ENCODE measurements at regions not wholly inside any gene's neighbourhood (a gene's known extent, or its start where the extent isn't known, plus 50 kb on each side); places are given as distances from the start of the nearest gene placed in this dataset.

- H2AFZ ChIP-seq (ENCODE audit: control insufficient read depth, low read depth, low read length): no peak overlapping the region
- SMC1A ChIA-PET (ENCODE audit: uncharacterized antibody, unreplicated experiment): no interaction called here
- RAD21 ChIA-PET (ENCODE audit: unreplicated experiment): no interaction called here
- no peaks in the 10 kb centered on the region for H3K9me3 ChIP-seq (replicated peaks; ENCODE audit: control insufficient read depth, insufficient read depth, low read length)
- CTCF ChIA-PET: no interaction called here
- POLR2A ChIA-PET: no interaction called here
- no peaks in the 10 kb centered on the region for H3K27me3 ChIP-seq (replicated peaks in 1 of 2; ENCODE audit: control insufficient read depth in 2 of 2, insufficient read depth in 2 of 2, low read length in 1 of 2)
- no peak overlapping the region for H3K9ac ChIP-seq (ENCODE audit: control insufficient read depth, insufficient read depth, low read length)
- H3K36me3 ChIP-seq (ENCODE audit: control insufficient read depth in 2 of 2, insufficient read depth in 2 of 2, low read length in 1 of 2): no peaks in the 10 kb centered on the region
- ATAC-seq: no peak
- no peak overlapping the region for H3K27ac ChIP-seq (ENCODE audit: control insufficient read depth, insufficient read depth)
- H4K20me1 ChIP-seq (ENCODE audit: control insufficient read depth, insufficient read depth): no peaks in the 10 kb centered on the region
- no peaks in the 10 kb centered on the region for H3K4me1 ChIP-seq (ENCODE audit: control insufficient read depth, insufficient read depth, low read length)
- H3K4me3 ChIP-seq: no peak overlapping the region
- no peak overlapping the region for H3K4me2 ChIP-seq (ENCODE audit: control insufficient read depth, insufficient read depth)
- no peaks in the 10 kb centered on the region for H3K79me2 ChIP-seq (ENCODE audit: control insufficient read depth, insufficient read depth, low read length)
- FAIRE-seq: no peak
- TF ChIP-seq FOXM1 (IDR thresholded peaks at IDR 0.05; ENCODE audit: low read depth, low read length): no peak
- TF ChIP-seq HSF1 (IDR thresholded peaks at IDR 0.05; ENCODE audit: low read depth, low read length): no peak
- TF ChIP-seq BMI1 (IDR thresholded peaks at IDR 0.05; ENCODE audit: borderline replicate concordance): no peak
- no peak for TF ChIP-seq CHD1 (IDR thresholded peaks at IDR 0.05; ENCODE audit: low read depth, low read length)
- no peak for TF ChIP-seq SREBF2 (IDR thresholded peaks at IDR 0.05; ENCODE audit: low read length)
- TF ChIP-seq PAX5 (IDR thresholded peaks at IDR 0.05; ENCODE audit: borderline replicate concordance, low read depth, low read length): no peak
- no peak for TF ChIP-seq IRF3 (IDR thresholded peaks at IDR 0.05)
- no peak for TF ChIP-seq CBX3 (IDR thresholded peaks at IDR 0.05; ENCODE audit: borderline replicate concordance, low read depth)
- no peak for DNase-seq (ENCODE audit: low read depth, low spot score)
- in situ Hi-C loops (cut with MboI) (no loop called here), intact Hi-C loops (cut with micrococcal nuclease; ENCODE audit: unreplicated experiment) (loop anchor here (10.0 kb wide), 1 partner anchor 1214 kb away; no protein-coding TSS in a partner anchor)
- no TSS peak for BruUV-seq (replicated peaks)
- 0% methylated on average over 2 of the region's 2 CpGs for WGBS (ENCODE audit: insufficient coverage, insufficient replicate concordance, low lambda C conversion rate, missing lambda C conversion rate)
These were observed 548.9 kb downstream of the NUF2 start for GRCh38 chr1:163870666-163871065.
